ENCODE measurements at regions not wholly inside any gene's neighbourhood (a gene's known extent, or its start where the extent isn't known, plus 50 kb on each side); places are given as distances from the start of the nearest gene placed in this dataset.

GRCh38 chr14:82604819-82605218, 1071.2 kb upstream of the SEL1L start:
- H3K4me3 ChIP-seq (ENCODE audit: control insufficient read depth, low read depth, low read length) = no peak overlapping the region
- TF ChIP-seq CTCF (IDR thresholded peaks at IDR 0.05; ENCODE audit: control insufficient read depth, insufficient read depth, low read depth, low read length, missing control alignments) = no peak
- DNase-seq (ENCODE audit: low read depth) = no peak

GRCh38 chr14:82621881-82622450, 1088.3 kb upstream of the SEL1L start:
- DNase-seq (ENCODE audit: low read depth) = no peak
- no peak overlapping the region for H3K4me3 ChIP-seq (ENCODE audit: control insufficient read depth, low read depth, low read length)
- no peak for TF ChIP-seq CTCF (IDR thresholded peaks at IDR 0.05; ENCODE audit: control insufficient read depth, insufficient read depth, low read depth, low read length, missing control alignments)

- DNase-seq (ENCODE audit: low read depth) = no peak
- no peak for TF ChIP-seq CTCF (IDR thresholded peaks at IDR 0.05; ENCODE audit: control insufficient read depth, insufficient read depth, low read depth, low read length, missing control alignments)
- no peak overlapping the region for H3K4me3 ChIP-seq (ENCODE audit: control insufficient read depth, low read depth, low read length)
Measured at GRCh38 chr14:82626156-82627066, 1092.8 kb upstream of the SEL1L start.

GRCh38 chr14:82635915-82636314, 1102.3 kb upstream of the SEL1L start:
- no peak for TF ChIP-seq CTCF (IDR thresholded peaks at IDR 0.05; ENCODE audit: control insufficient read depth, insufficient read depth, low read depth, low read length, missing control alignments)
- no peak for DNase-seq (ENCODE audit: low read depth)

GRCh38 chr14:82636426-82636825, 1102.8 kb upstream of the SEL1L start:
- no peak for TF ChIP-seq CTCF (IDR thresholded peaks at IDR 0.05; ENCODE audit: control insufficient read depth, insufficient read depth, low read depth, low read length, missing control alignments)
- DNase-seq (ENCODE audit: low read depth) = no peak
- H3K4me3 ChIP-seq (ENCODE audit: control insufficient read depth, low read depth, low read length) = no peak overlapping the region

More at GRCh38 chr14:82635915-82636314, 1102.3 kb upstream of the SEL1L start:
- no peak overlapping the region for H3K4me3 ChIP-seq (ENCODE audit: control insufficient read depth, low read depth, low read length)

GRCh38 chr14:82641050-82641540, 1107.4 kb upstream of the SEL1L start:
- H3K4me3 ChIP-seq (ENCODE audit: control insufficient read depth, low read depth, low read length) = no peak overlapping the region
- no peak for DNase-seq (ENCODE audit: low read depth)
- TF ChIP-seq CTCF (IDR thresholded peaks at IDR 0.05; ENCODE audit: control insufficient read depth, insufficient read depth, low read depth, low read length, missing control alignments) = no peak
